ENCODE measurements at regions not wholly inside any gene's neighbourhood (a gene's known extent, or its start where the extent isn't known, plus 50 kb on each side); places are given as distances from the start of the nearest gene placed in this dataset.
"Not testable (repeated sequence)": the region's sequence is repeated elsewhere in the genome, so short reads cannot be mapped to it uniquely, and the experiment has no call there.

DNA sequence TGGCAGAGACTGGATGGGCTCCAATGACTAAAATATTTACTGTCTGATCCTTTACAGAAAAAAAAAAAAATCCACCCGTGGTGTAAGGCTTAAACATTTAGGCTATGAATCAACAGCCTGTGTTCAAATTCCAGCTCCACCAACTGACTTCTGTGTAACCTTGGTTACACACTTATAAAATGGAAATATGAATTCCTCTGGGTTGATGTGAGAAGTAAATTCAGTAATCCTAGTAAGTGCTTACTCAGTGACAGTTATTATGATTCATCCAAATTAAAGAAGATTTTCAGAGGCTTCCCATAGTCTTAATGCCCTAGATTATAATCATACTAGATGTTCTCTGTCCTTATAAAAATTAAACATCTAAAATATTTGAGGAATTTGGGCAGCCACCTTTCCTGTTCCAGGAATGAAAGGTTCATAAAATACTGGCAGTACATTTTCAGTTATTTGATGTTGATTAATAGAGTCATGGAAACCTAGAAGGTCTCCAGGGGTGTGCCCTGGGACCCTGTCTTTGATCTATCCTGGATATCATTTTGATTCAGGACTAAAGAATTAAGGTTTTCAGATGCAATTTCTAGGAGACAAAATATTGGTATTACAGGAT is 180.3 kb upstream of the ZNF217 start:
- no peak for DNase-seq (ENCODE audit: low spot score)

GRCh38 chr20:53773066-53773791 is 179.6 kb upstream of the ZNF217 start:
- DNase-seq (ENCODE audit: low spot score), result not testable (repeated sequence)

DNA sequence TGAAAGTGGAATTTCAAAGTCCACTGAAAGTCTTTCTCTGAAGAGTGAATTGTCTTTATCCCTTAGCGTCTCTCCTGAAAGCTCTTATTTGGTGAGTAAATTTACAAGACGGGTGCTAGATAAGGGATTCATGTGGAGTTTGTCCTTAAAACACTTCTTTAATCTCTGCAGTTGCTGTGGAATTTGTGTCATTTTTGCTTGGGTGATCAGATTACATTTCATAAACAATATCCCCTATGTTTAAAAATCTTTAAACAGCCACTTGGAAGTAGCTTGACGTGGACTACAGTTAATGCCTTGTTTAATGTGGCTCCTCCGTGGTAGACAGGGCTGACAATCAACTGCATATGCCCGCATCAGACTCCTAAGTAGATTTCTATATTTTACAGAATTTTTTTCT is 175.4 kb upstream of the ZNF217 start:
- DNase-seq (ENCODE audit: low spot score), result no peak

DNA sequence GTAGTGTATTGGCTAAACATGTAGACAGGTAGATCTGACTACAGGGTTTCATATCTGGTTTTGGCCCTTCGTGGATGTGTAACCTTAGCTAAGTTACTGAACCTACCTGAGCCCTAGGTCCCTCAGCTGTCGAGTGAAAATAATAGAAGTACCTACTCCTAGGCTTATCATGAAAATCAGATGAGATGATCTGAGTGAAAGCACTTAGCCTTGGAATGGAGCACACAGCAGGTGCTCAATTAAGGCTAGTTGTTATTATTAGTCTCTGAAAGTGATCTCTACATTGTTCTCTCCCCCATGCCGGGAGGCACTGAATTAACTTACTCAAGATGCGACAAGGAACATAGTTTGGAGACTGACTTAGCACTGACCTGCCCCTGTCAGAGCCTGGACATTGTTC is 174.7 kb upstream of the ZNF217 start:
- no peak for DNase-seq (ENCODE audit: low spot score)

GRCh38 chr20:53767206-53767930 is 173.7 kb upstream of the ZNF217 start:
- DNase-seq (ENCODE audit: low spot score), result no peak

DNA sequence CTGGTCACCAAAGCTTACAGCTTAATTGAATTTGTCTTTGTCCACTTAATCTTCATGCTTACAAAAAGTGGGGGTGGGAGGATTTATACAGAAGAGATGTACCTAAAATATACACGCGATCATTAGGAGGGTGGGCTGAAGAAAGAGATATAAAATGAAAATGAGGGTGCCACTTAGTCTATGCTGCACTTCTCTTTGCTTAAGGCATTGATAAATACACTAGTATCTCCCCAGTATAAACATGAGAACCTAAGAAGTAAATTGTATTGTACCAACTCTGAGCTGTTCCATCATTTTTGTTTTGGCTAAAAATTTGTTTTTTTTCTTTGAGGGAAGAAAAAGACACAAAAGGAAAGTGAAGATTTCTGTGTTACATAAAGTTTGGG is 170.8 kb upstream of the ZNF217 start:
- no peak for DNase-seq (ENCODE audit: low spot score)

GRCh38 chr20:53763707-53764414 is 170.2 kb upstream of the ZNF217 start:
- no peak for DNase-seq (ENCODE audit: low spot score)

- not testable (repeated sequence) for DNase-seq (ENCODE audit: low spot score)
Observed at GRCh38 chr20:53762423-53762798, 168.8 kb upstream of the ZNF217 start.

GRCh38 chr20:53760025-53760441 is 166.4 kb upstream of the ZNF217 start:
- DNase-seq (ENCODE audit: low spot score), result no peak

- DNase-seq (ENCODE audit: low spot score), result no peak
Observed at GRCh38 chr20:53757472-53757913, 163.9 kb upstream of the ZNF217 start.

DNA sequence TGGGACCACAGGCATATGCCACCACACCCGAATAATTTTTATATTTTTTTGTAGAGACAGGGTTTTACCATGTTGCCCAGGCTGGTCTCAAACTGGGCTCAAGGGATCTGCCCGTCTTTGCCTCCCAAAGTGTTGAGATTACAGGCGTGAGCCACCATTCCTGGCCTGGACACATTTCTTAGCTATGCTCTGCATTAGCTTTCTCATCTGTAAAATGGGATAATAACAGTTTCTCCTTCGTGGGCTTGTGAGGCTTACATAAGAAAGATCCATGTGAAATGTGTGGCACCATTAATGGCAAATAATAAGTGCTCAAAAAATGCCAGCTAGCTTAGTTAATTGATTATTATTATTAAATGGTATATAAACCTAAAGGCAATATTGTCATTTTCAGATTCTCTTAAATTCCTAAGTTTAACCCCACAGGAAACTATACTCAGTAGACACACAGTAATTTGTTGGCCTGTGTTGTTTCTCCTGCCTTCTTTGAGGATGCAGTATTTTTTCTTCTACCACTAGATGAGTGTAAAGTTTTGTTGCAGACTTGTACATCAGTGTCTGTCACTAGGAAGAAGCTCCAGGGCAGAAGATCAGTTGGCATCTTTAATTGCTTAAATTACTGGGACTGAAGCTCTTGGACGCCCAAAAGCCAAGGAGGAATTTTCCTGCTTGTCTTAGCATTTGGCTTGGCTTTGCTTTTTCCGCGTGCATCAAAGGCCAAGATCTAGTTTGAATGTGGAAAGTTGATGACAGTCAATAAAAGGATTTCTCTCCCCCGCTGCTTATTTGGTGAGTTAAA is 162.3 kb upstream of the ZNF217 start:
- DNase-seq (ENCODE audit: low spot score), result no peak

DNA sequence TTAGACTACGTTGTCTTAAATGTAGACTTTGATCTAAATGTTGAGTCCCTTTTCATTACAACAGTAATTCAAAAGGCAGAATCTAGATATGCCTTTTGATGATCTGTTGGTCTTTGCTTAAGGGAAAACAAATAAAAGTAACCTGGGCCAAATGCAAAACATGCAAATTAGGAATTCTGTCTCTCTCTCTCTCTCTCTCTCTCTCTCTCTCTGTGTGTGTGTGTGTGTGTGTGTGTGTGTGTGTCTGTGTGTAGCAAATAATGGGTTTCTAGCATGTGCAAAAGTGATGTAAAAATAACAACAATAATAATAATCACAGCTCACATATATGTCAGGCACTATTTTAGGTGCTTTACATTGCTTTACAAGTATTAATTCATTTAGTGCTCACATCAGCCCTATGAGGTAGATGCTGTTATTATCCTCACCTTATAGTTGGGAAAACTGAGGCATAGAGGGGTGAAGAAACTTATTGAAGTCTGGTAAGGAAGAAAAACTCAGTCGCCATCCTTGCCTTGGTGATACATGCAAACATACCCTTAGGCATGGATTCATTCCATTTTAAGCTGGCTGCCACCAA is 160.3 kb upstream of the ZNF217 start:
- DNase-seq (ENCODE audit: low spot score), result no peak

DNA sequence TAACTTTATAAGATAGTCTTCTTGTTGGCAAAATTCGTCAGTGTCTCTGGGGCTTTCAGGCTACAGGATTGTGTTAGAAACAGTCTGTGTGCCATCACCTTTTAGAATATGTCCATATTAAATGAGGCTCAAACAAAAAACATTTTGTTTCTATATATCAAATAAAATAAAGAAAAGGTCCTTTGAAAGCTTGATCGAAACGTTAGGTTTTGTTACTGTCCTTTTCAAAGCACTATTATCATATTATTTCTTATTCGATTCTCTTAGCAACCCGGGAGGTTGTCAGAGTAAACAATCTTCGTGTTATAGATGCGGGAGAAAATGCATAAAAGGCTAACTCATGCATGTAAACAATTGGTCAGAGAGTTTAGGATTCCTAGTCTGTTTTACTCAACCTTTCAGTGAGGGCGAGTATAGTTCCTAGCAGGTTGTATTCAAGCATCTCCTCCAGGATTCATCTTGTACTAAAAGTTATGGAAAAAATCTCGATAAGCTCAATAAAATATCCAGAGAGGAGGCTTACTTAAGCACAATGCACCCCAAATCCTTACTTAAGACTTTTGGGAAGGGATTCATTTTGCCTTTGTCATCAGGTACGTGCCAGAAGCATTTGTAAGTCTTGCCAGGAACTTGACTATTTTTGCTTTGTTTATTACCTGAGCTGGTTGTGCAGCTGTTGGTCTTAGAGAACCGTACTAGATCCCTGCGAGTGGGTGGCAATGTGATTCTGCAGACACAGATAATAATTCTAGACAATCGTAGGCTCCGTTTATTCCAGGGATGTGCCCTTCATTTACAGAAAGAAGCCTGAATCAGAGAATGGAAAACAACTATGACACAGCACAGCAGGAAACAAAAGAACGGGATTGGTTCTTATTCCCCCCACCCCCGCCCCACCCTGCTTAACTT is 159.6 kb upstream of the ZNF217 start:
- DNase-seq (ENCODE audit: low spot score), result no peak

GRCh38 chr20:53752583-53752970 is 158.9 kb upstream of the ZNF217 start:
- no peak for DNase-seq (ENCODE audit: low spot score)

- DNase-seq (ENCODE audit: low spot score), result no peak
Observed at GRCh38 chr20:53751620-53752318, 158.1 kb upstream of the ZNF217 start.

- peak; percentile 46 for DNase-seq (ENCODE audit: low spot score)
Observed at GRCh38 chr20:53750827-53751619, 157.4 kb upstream of the ZNF217 start.

DNA sequence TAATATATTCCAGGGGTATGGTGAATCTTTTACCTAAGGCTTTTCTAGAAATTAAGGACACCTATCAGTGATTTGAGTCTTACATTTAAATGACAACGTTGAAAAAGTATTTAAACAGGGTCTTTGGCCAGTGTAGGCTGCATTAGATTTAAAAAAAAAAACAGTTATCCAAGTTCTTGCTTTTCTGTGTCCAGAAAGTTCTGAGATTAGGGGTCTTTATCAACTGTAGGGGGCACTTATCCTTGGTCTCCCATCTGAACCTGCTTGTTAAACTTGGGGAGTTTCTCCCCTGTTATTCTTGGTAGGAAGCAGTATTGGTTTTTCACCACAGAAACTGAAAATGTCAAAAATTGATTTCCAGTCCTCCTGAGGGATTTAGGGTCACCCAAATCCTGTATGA is 155.9 kb upstream of the ZNF217 start:
- no peak for DNase-seq (ENCODE audit: low spot score)

- peak; percentile 15 for DNase-seq (ENCODE audit: low spot score)
Observed at GRCh38 chr20:53748821-53749421, 155.3 kb upstream of the ZNF217 start.

Data from CD4-positive, alpha-beta T cell treated with Interleukin-2 at 100 ng/mL for 4 hours (primary cell).